Mesenteric fat pad (tissue), 1 donor: ENCODE measurements at regions not wholly inside any gene's neighbourhood (a gene's known extent, or its start where the extent isn't known, plus 50 kb on each side); places are given as distances from the start of the nearest gene placed in this dataset.

Source experiments
- DNase-seq: peaks from one replicate; pipeline ENCODE4 v3.0.0-alpha.2; 2020; ENCODE audit warnings: low spot score
- donor health status: DM: yes; HTN: yes; CAD: no.

DNA sequence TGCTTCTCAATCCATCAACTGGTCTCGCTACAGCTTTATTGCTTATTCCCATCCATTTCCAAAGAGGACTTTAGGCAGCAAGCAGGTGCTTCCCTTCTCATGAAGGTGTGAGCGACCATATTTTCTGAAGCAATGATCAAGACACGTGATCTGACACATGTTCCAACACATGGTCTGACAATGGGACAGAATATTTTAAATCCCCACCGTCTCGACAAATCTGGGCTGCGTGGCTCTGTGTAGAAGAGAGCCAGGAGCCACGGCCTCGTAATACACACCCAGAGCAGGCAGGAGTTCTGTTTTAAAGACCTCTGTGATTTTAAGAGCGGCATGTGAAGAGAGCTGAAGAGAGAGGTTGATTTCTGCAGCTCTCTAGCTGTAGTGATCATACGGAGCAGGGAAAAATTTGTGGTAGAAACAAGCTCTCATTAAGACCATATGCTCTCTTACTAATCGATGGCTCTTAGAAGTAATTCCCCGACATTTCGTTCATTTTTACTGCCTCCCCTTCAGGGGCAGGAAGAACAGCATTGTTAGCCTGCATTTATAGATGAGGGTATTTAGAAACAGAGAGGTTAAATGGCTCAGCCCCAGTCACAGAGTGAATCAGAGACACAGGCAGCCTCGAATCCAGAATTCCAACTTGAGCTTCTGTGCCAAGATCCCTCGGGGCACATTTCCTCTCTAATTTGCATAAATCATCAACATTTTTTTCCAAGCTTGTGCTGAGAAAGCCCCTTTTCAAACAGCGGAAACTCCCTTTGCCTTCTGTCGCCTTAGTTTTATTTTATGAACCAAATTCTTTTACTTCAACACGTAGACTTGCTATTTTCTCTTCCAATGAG is 91.0 kb upstream of the BCOR start:
- DNase-seq, result no peak

DNA sequence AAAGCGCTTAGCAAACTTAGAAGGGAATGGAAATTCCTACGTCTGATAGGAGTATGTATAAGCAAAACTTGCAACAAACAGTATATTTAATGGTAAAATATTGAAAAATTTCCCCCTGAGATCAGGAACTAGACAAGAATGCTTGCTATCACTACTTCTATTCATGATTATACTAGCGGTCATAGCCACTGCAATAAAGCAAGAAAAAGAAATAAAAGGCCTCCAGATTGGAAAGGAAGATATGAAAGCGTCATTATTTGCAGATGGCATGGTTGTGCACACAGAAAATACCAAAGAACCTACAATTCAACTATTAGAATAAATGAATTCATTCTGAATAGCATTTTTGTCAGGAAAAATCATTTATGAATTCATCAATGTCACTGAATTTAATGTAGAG is 87.2 kb upstream of the BCOR start:
- no peak for DNase-seq

DNA sequence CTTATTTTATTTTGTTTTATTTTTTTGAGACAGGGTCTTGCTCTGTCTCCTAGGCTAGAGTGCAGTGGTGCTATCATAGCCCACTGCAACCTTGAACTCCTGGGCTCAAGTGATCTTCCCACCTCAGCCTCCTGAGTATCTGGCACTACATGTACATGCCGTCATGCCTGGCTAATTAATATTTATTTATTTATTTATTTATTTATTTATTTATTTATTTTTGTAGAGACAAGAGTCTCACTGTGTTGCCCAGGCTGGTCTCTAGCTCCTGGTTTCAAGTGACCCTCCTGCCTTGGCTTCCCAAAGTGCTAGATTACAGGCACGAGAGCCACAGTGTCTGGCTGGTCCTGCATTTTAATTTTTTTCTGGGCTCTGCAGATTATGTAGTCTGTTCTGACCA is 84.9 kb upstream of the BCOR start:
- no peak for DNase-seq

DNA sequence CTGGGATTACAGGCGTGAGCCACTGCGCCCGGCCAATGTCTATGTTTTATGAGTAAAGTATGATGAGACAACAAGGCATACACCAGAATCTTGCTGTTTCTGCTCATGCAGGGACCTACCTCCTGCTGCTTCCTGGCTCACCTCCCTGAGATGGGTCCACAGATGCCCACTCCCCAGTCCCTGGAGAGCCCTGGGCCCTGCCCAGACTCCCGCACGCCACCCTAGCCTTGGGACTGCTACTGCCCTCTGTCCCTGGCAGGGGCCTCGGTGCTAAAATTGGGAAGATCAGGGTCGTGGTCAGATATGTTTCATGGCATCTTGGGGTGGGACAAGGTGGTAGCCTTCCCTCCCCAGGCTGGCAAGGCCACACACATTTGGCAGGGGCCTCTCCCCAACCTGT is 84.3 kb upstream of the BCOR start:
- no peak for DNase-seq

DNA sequence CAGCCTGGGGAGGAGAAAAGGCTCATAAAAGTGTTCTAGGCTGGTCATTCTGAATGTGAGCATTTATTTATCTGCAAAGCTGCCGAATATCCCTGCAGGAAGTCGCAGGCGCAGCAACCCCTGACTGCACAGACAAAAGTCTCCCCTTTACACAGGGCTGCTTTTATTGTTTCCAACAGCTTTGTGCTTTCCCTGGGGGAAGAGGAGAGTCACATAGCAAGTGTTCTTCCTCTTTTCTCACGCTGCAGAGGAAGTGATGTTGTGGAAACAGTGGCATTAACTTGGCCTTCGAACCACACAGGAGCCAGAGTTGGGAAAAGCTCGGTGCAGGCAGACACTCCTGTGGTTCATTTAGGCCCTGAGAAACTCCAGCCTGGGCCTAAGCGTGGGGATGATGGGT is 81.5 kb upstream of the BCOR start:
- DNase-seq, result no peak

DNA sequence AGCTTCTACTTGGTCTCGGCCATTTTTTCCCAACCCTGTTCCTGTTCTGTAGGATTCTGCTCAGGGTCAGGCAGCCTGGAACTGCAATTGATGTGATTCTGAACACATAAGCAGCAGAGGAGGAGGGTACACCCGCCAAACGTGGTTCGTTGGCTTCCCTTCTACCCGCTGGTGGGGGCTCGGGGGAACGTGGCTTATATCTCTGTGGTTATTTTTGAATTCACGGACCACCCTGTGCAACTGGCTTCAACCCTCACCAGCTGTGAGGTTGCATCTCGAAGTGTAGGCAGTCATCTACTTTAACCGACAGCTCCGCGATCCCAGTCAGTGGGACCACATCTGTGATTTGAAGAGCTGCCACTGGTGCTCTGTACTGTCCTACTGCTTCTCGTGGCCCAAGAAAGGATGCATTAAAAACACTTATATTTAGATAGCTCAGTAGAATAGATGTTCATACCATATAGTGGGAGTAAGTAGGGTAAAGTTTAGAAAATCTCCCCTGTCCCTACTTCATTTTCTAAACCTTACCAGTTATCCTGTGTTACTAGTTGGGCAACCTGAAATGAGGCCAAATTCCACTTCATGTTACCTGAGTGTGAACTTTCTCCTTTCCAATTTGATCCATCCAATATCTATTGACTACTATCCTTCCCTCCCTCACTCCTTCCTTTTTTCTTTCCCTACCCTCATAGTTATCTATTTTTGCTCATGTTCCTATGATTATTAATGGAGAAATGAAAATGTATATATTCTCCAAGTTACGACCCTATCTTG is 80.4 kb upstream of the BCOR start:
- no peak for DNase-seq

DNA sequence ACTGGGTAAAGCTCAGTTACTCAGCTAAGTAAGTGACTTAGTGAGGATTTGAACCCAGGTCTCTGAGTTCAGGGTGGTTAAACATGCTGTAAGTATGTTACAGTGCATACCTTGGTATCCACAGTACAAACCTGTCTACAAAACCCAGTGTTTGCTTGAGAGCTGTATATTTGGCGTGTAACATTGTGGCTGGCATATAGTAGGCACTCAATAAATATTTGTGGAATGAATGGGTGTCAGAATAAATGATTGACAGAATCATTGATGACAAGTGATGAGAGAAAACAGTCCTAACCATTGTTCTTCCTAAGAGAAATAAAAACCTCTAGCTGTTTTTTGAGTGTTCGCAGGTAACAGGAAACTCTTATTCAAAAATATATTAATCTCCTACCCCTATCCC is 79.7 kb upstream of the BCOR start:
- DNase-seq, result no peak

DNA sequence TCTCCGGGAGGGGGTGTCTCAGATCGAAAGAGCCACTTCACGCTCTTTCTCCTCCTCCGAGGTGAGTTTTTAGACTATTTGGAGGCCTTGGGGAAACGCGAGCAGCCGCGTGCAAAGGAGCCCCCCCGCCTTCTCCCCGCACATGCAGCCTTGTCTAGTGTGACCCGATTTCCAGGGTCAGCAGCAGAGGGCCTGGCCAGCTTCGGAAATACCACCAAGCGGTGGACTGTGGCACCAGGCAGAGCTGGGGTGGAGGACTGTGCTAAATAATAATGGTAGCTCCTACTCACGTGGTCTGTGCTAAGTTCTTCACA is 79.3 kb upstream of the BCOR start:
- no peak for DNase-seq

DNA sequence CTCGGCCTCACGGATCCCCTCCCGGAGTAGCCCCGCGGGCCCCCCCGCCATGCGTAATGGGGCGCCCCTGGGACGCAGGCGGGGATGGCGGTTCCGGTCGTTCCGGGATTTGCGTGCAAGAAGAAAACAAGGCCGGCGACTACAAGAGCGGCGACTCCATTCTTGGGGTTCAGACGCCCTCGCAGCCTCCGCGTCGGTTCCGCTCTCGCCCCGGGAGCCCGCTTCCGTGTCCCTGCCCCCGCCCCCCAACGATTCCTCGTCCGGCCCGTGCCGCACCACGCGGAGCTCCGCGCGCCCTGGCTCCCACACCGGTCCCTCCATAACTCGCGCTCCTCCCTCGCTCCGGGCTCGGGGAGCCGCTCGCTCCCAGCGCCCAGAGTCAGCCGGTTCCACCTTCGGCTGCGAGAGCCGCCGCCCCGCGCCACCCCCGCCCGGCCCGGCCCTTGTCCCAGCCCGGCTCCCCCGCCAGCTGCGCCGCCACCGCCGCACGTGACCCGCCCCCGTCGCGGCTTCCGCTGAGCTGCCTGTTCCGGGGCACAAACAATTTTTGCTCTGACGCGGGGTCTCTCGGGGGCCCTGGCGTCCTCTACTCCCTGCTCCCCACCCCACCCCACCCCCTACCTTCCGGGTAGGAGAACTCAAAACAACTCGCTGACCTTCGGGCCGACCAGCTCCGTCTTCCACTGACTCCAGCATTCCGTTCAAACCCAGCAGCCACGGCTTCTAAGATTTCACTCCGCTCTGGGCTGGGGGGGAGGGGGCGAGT is 78.8 kb upstream of the BCOR start:
- no peak for DNase-seq

DNA sequence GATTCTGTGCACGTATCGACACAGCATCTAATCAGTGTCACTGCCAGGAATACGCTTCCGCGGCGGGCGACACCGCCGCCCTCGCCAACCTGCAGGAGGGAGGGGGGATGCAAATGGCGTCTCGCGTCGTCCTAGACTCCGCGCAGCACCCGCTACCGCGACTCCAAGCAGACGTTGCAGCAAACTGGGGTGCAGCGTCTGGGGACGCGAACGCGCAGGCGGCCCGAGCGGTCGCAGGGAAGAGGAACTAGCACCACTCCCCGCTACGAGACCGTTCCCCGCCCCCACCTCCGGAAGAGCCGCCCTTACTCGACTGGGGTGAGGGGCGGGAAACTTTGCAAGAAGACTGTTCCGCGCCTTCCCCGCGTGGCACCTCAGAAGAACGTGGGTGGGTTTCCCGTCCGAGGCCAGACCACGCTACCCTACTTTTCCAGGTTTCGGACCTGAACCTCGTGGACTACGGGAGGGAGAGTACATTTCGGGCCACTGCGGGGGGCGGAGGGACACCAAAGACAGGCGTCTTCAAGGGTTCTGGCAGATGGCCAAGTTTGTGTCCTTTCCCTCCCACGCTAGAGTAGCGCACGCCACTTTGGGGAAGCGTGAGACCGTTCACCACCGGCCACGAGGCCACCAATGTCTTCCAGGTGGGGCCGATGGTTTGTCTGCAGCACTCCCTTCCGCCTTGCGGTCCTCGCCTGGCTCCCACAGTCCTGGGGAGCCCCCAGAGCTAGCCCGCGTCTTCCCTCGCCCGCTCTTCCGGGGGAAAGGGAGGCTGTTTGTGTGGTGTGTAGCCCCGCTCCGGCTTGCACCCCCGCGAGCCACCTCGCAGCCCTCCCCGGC is 78.0 kb upstream of the BCOR start:
- DNase-seq, result no peak

DNA sequence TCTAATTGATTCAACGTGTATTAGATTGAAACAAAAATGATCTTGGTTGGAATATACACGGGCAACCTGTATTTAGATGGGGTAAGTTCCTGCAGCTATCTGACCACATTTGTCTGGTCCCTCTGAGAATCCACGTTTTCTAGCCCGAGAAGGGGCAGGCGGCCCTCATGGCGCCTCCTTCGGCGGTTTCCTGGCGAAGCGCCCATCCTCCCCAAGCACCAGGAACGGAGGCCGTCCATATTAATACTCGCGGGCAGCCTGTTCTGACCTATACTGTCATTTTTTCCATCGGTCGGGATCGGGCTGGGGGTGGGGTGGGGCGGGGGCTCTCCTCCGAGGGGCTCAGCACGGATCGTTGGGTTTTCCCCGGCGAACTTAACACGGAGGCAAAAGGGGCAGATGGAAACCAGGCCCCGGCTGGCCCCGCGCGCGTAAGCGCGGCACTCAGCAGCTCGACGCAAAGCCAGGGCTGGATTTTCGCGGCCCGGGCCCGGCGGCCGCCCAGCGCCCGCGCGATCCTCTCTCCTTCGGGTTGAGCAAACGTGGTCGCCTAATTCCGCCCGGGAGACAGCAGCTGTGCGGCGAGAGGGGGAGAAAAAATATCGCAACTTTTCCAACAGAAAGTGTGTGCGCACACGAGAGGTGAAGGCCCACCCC is 77.2 kb upstream of the BCOR start:
- no peak for DNase-seq

DNA sequence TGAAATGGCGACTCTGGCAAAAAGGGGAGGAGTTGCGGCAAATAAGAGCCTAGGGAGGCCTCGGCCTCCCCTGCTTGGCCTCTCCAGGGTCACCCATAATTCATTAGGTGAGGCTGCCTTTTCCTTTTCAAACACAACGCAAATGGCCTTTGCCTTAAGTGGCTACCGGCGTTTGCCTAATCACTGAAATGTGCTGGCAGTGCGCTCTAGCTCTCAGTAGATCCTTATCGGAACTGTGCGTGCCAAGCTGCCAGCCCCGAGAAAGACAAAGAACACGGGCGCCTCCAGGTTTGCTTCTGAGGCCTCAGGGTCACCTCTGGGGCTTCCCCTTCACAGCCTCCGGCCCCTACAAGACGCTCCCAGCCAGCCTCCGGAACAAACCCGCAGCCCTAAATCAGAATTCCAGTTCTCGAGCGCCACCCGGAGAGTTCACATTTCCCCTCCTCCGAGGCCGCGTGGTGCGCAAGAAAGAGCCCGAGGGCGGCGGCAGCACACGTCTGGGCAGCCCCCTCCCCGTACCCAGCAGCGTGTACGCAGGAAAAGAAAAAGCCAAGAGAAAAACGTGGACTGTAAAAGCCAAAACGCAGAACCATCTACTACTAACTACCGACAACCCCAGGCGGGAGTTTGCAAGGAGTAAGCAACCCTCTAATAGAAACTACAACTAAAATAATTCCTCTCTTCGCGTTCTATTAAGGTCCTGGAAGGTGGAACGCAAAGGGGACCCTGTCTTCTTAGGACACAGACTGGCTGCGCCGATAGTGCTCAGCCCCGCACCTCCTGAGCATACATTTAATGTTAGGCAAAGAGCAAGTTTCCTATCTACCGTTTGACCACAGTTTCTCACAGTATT is 76.5 kb upstream of the BCOR start:
- no peak for DNase-seq

DNA sequence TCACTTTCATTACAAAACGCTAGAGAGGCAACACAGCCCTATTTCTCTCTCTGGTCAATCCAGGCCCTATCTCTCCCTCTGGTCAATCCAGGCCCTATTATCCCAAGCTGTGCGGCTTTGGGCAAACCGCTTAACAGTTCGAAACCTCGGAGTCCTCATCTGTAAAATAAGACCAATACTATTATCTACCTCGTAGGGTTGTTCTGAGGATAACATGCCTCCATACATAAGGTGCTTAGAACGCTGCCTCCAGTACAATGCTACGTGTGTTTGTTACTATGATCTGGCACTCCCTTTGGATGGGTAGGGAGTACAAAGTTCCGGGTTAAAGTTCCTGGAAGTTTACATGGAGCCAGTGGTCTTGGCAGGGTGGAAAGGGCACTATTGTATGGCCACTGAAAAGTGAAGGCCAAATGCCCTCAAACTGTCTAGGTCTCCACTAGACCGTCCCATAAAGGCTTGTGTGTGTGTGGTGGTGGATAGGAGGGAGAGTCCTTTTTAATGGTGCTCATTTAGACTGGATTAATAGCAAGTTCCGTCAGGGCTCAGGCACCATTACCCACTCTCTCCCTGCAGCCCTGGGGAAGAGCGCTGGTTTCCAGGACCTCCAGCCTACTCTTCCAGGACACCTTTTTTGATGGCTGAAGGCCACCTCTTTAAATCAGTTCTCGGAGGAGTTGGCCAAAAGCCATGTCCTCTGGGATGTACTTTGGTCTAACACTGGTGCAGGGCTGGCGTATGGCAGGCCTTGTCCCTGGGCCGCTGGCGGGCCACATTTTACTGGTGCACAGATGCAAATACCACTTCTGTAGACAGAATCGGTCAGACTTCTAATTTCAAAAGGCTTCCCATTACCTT is 75.6 kb upstream of the BCOR start:
- DNase-seq, result no peak

DNA sequence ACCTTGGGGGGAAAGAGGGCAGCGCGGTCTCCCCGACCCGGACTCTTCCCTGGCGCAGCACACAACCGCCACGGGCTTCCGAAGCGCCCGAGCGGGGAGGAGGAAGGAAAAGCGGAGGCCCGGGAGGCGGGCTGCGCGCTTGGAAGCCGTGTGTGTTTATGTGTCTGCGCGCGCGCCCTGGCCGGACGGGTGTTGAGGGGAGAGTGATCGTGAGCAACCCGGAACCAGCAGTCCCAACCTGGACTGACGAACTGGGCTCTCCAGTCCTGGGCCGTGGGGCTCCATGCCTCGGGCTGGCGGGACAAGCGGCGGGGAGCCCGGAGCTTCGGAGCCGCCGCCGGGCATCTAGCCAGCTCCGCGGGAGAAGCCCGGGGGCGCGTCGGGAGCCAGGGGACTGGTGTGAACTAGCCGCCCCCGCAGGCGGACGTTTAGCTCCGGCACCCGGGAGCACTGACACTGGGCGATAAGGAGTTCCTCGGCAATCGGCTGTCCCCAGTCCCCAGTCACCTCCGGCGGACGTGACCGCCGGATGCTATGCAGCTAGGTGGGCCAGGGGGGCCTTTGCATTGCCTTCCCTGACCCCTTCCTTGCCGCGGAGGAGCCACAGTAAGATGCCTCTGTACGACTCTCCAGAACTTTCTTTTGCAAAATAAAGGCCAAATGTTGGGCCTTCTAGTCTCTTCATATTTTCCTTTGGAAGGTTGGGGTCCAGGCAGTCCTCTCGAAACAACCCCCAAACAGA is 74.8 kb upstream of the BCOR start:
- no peak for DNase-seq

DNA sequence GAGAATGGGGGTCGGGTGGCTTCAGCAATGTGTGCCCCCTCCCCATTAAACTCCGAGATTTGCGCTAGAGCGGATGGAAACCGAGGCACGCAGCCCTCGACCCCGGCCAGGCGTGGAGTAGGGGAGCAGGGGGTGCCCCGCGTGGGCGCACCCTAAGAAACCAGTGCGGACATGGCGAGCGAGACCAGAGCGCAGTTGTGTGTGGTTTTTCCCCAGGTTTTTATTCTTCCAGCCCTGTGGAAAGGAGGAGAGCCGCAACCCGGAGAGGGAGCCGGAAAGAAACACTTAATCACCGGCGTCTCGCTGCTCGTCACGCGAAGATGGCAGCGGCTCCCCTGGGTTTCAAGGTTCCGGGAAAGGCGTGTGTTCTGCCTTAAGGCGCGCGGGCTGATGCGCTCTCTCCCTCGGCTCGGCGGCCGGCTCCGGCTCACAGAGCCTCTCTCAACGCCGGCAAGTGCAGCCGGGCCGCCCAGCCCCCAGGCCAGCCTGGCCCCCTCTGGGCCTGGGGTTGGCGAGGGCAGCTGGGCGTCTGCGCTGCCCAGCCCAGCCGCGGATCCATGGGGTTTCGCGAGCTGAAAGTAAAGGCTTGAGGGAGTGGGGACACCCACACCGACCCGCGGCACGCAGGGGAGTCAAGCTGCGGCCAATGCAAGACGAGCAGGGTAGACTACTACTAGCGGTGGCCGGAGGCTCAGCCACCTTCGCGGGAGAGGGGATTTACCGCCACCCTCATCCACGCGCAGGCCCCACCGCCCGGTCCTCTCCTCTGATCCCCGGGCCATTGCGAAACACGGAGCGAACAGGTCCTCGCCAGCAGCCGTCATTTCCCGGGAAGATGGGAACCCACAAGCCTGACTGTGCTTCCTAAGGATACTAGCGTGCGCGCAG is 74.0 kb upstream of the BCOR start:
- DNase-seq, result no peak

DNA sequence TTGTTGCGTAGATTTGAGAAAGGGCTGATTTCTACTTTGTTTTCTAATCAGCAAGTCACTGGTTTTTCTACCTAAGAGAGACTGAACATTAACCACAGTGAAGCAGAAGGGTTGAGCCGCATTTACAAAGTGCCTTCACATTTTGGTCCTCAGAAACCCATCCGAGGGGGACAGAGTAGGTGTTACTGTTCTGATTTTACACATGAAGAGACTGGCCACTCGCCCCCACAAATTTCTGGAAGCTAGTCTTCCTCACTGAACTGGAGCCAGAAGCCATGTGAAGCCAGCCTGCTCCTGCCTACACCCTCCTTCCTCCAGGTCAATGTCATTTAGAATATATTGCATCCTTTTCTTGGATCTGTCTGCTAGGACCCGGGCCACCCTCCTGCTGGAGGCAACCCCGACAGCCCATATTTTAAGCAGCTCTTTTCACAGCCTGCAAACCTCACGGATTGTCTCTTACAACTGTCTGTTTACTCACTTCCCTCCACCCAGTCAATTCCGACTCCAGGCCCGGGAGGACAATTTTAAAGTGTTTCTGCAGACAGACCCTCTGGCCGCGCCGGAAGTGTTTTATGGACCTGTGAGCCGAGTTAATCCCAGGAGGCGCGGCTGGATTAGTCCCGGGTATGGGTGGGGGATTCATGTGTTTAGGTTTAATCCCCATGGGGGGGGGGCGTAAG is 73.2 kb upstream of the BCOR start:
- no peak for DNase-seq
